ENCODE measurements at regions not wholly inside any gene's neighbourhood (a gene's known extent, or its start where the extent isn't known, plus 50 kb on each side); places are given as distances from the start of the nearest gene placed in this dataset.

GRCh38 chrX:145694048-145694447, 123.6 kb upstream of the SLITRK2 start:
- TF ChIP-seq CTCF (IDR thresholded peaks at IDR 0.05) = no peak
- TF ChIP-seq POLR2A (IDR thresholded peaks at IDR 0.05) = no peak

Data from Peyer's patch (tissue), 4 donors.